HG03520 (cell line): ENCODE measurements at regions not wholly inside any gene's neighbourhood (a gene's known extent, or its start where the extent isn't known, plus 50 kb on each side); places are given as distances from the start of the nearest gene placed in this dataset.

Experiments
- ATAC-seq: cut with Tn5 transposase; IDR thresholded peaks from one replicate; pipeline ENCODE4 v1.9.1; 2021; ENCODE audit warnings: mild to moderate bottlenecking, moderate library complexity; ENCODE audit not compliant: unreplicated experiment

- ATAC-seq = no peak
Measured at GRCh38 chr4:117783716-117784115, 250.6 kb upstream of the NDST3 start.

GRCh38 chr4:117784266-117784665 lies 250.0 kb upstream of the NDST3 start:
- no peak for ATAC-seq

GRCh38 chr4:117786566-117786965 lies 247.7 kb upstream of the NDST3 start:
- ATAC-seq = no peak

GRCh38 chr4:117793845-117794480 lies 240.3 kb upstream of the NDST3 start:
- no peak for ATAC-seq

GRCh38 chr4:117796677-117797076 lies 237.6 kb upstream of the NDST3 start:
- no peak for ATAC-seq

- ATAC-seq = no peak
Measured at GRCh38 chr4:117800636-117801035, 233.7 kb upstream of the NDST3 start.

- no peak for ATAC-seq
Measured at GRCh38 chr4:117801756-117802155, 232.5 kb upstream of the NDST3 start.

- ATAC-seq = no peak
Measured at GRCh38 chr4:117811731-117812130, 222.6 kb upstream of the NDST3 start.

GRCh38 chr4:117814277-117815246 lies 219.7 kb upstream of the NDST3 start:
- no peak for ATAC-seq

- no peak for ATAC-seq
Measured at GRCh38 chr4:117817301-117817700, 217.0 kb upstream of the NDST3 start.

GRCh38 chr4:117821834-117822233 lies 212.5 kb upstream of the NDST3 start:
- ATAC-seq = no peak

- ATAC-seq = no peak
Measured at GRCh38 chr4:117823388-117823787, 210.9 kb upstream of the NDST3 start.

- no peak for ATAC-seq
Measured at GRCh38 chr4:117825600-117825999, 208.7 kb upstream of the NDST3 start.

- no peak for ATAC-seq
Measured at GRCh38 chr4:117831060-117831683, 203.1 kb upstream of the NDST3 start.

GRCh38 chr4:117835566-117835965 lies 198.7 kb upstream of the NDST3 start:
- ATAC-seq = no peak

GRCh38 chr4:117844594-117844993 lies 189.7 kb upstream of the NDST3 start:
- no peak for ATAC-seq

GRCh38 chr4:117845270-117845669 lies 189.0 kb upstream of the NDST3 start:
- no peak for ATAC-seq

- no peak for ATAC-seq
Measured at GRCh38 chr4:117847849-117848248, 186.4 kb upstream of the NDST3 start.

GRCh38 chr4:117868201-117868600 lies 166.1 kb upstream of the NDST3 start:
- no peak for ATAC-seq

GRCh38 chr4:117873779-117874178 lies 160.5 kb upstream of the NDST3 start:
- ATAC-seq = no peak

- no peak for ATAC-seq
Measured at GRCh38 chr4:117874216-117874615, 160.1 kb upstream of the NDST3 start.

GRCh38 chr4:117889978-117890377 lies 144.3 kb upstream of the NDST3 start:
- ATAC-seq = no peak
